ENCODE measurements at regions not wholly inside any gene's neighbourhood (a gene's known extent, or its start where the extent isn't known, plus 50 kb on each side); places are given as distances from the start of the nearest gene placed in this dataset.
"Not testable (repeated sequence)": the region's sequence is repeated elsewhere in the genome, so short reads cannot be mapped to it uniquely, and the experiment has no call there.

GRCh38 chr12:107513636-107514400 lies 171.8 kb upstream of the PWP1 start:
- DNase-seq (ENCODE audit: low read depth in 4 of 4, low spot score in 3 of 4): no peak

DNA sequence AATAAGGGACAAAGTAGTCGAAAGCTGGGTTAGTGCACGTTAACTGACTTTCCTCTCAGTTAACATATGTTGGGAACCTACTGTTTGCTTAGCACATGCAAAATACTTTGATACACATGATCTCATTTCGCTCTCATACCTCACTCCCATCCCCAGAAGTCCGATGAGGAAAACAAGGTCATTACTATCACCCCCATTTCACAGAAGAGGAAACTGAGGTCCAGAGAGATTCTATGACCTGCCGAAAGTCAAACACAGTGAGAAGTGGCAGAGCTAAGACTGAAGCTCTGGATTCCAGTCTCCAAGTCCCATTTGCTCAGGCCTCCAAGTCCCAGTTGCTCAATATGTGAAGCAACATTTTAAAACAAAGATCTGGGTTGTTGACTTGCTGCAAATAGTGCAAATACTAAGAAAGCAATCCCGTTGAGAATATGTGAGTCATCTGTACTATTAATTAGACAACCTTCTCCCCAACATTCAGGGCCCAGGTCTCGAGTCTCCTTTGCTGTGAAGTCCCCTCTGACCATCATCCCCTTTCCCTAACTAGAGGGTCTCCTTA lies 170.6 kb upstream of the PWP1 start:
- no peak for DNase-seq (ENCODE audit: low read depth in 4 of 4, low spot score in 3 of 4)

DNA sequence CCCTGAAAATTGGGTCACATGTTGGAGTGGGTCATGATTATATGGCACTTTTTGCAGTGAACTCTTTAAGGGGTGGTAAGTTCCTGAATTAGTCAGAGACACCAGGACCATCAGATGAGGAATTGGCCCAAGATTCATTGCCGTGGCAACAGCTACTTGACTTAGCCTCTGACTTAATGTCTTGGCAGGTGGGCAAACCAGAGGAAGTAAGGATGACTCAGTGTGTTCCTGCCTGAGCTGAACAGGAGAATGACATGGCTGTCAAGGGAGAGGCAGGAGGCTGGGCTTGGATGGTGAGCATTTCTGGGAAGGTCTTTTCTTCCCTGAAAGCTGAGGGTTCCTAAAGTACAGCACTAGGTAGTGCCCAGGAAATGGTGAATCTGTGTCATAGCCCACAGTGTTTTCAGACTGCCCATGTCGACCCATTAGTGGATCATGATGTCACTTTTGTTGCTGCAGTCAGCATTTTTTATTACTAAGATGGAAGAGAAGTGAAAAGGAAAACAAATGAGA lies 170.1 kb upstream of the PWP1 start:
- DNase-seq (ENCODE audit: low read depth in 4 of 4, low spot score in 3 of 4): no peak

GRCh38 chr12:107517816-107518215 lies 167.8 kb upstream of the PWP1 start:
- DNase-seq (ENCODE audit: low read depth in 4 of 4, low spot score in 3 of 4): not testable (repeated sequence)

GRCh38 chr12:107518868-107519267 lies 166.7 kb upstream of the PWP1 start:
- no peak for DNase-seq (ENCODE audit: low read depth in 4 of 4, low spot score in 3 of 4)

DNA sequence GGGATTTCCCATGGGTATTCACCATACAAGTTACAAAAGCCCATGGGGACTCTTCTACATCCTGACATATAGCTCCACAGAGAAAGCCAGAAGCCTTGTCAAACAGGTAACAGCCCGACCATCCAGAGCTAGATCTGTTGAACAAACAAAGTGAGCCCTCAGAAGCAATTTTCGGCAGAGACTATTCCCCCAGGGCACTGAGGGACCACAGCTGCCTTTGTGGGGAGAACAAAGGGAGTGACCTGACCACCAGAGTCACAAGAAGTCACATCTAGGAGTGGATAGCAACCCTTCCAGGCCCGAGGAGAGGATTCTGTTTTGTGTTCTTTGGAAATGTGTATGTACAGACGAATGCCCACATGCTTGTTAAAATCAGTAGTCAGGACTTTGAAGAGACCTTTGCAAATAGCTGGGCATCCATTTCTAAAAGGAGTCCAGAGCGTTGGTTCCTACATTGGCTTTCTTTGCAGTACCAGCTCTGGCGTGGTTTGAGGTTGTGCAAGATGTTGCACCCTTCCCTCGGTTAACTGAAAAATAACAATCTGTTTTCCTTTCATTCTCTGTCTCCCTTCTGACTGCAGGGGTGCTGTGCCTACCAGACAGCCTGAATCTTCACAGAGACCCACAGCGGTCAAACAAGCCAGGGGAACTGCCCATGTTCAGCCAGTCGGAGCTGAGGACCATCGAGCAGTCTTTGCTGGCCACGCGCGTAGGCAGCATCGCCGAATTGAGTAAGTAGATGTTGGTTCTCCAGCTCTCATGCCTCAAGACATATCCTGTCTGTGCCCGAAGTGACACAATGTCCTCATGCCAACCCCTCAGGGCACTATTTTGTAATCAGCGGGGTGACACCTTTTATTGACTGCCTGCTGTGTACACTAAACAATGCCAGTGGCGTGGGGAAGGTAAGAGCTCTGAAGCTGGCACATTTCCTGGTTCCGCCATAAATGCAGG lies 165.4 kb upstream of the PWP1 start:
- DNase-seq (ENCODE audit: low read depth in 4 of 4, low spot score in 3 of 4): no peak

GRCh38 chr12:107521826-107522355 lies 163.7 kb upstream of the PWP1 start:
- no peak for DNase-seq (ENCODE audit: low read depth in 4 of 4, low spot score in 3 of 4)

DNA sequence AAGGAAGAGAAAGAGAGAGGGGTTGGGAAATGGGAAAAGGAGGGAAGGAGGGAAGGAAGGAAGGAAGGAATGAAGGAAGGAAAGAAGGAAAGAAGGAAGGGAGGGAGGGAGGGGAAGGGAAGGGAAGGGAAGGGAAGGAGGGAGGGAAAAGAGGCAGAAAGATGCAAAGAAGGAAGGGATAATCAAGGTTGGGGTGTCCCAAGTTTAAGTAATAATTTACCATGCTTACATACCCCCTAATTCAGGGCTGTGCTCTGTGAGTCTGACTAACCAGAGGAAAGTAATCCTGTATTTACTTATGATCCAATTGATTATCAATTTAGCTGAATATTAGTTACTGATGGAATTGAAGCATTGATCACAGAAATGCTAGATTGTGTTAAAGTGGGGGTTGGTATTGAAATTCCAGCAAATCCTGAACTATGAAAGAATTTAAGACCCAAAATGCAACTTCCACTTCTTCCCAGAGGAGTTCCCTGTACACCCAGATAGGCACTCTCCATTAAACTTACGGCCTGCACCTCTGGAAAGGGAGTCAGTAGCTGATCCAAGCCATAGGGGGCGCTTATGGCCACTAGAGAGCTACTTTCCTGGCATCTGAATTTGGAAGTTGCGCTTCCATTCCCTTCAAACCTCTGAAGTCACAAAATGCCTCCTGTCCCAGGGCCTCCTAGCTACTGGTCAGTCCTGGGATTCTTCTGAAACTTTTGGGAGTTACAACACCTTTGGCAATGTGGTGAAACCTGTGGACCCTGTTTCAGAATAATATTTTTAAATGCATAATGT lies 162.7 kb upstream of the PWP1 start:
- no peak for DNase-seq (ENCODE audit: low read depth in 4 of 4, low spot score in 3 of 4)

DNA sequence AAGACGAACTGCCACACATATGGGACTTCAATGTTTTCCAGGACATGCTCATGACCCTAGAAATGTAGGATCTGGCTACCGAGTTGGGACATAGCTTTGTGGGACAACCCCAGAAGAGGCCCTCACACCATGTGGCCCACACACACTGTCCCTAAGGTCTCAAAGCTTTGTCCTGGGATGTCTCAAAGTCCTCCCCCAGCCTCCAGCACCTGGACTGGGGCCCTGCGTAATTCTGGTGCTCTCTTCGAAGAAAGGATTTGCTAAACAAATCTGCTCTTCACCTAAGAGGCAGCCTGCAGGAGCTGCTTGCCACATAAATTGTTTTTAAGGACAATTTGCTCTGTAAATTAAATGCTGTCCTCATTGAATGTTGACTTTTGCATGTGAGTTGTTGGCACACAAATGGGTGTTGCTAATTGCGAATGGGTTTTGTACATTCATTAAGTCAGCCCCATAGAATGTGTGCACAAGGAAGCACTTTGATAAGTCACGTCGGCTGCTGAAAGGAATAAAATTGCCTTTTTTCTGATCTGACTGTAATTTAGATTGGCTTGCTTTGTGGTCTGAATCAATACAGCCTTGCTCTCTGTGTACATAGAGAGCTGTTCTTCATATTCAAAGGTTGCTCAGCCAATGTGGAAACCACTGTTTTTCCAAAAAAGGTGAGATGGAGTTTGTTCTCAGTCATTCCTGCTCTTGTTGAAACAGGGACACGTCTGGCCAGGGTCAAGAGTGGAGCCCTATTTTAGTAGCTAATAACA lies 161.6 kb upstream of the PWP1 start:
- no peak for DNase-seq (ENCODE audit: low read depth in 4 of 4, low spot score in 3 of 4)

DNA sequence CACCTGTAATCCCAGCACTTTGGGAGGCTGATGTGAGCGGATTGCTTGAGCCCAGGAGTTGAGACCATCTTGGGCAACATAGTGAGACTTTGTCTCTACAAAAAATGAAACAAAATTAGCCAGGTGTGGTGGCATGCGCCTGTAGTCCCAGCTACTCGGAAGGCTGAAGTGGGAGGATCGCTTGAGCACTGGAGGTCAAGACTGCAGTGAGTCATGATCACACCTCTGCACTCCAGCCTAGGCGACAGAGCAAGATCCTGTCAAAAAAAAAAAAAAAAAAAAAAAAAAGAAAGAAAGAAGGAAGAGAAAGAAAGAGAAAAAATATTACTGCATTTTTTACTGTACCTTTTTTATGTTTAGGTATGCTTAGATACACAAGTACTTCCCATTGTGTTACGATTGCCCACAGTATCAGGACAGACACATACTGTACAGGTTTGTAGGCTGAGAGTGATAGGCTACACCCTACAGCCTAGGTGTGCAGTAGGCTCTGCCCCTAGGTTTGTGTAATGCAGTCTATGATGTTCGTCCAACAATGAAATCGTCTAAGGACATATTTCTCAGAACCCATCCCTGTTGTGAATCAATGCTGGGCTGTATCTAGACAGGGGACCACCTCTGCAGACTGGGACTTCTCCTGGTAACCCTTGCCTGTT lies 160.4 kb upstream of the PWP1 start:
- DNase-seq (ENCODE audit: low read depth in 4 of 4, low spot score in 3 of 4): no peak

DNA sequence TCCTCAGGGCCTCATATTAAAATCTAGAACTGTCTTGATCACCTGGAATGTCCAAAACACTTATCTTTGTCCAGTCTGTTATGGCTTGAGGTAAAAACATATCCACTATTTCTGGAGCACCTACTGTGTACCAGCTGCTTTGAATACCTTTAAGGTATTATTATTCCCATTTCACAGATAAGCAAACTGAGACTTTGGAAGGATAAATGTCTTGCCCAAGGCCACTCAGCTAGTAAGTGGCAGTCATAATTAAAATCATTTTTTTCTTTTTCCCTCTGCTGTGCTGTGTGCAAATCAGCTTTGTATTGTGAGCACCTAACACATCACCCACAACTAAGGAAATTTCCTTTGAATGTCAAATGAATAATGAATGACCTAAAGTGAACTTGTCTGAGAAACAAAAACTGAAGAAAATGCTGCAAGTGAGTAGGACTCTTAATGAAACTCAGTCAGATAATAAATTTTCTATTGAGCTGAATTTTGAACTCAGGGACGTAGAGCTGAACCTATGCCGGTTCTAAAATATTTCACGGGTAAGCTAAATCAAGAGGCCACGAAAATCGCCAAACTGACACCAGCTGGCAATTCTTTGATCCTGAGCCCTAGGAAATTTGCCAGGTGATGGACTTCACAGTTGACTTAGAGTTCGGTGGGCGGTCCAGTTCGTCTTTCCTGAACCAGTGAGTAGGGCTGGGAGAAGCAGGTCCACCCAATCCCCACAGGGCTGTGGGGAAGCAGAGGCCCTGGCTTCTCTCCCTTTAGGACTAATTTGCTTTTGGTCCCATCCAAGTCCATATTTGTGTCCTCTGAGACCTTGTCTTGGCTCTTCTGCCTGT lies 159.7 kb upstream of the PWP1 start:
- no peak for DNase-seq (ENCODE audit: low read depth in 4 of 4, low spot score in 3 of 4)

GRCh38 chr12:107526555-107527180 lies 158.9 kb upstream of the PWP1 start:
- DNase-seq (ENCODE audit: low read depth in 4 of 4, low spot score in 3 of 4): no peak

GRCh38 chr12:107528731-107529365 lies 156.8 kb upstream of the PWP1 start:
- DNase-seq (ENCODE audit: low read depth in 4 of 4, low spot score in 3 of 4): no peak

GRCh38 chr12:107529991-107530390 lies 155.6 kb upstream of the PWP1 start:
- DNase-seq (ENCODE audit: low read depth in 4 of 4, low spot score in 3 of 4): no peak

DNA sequence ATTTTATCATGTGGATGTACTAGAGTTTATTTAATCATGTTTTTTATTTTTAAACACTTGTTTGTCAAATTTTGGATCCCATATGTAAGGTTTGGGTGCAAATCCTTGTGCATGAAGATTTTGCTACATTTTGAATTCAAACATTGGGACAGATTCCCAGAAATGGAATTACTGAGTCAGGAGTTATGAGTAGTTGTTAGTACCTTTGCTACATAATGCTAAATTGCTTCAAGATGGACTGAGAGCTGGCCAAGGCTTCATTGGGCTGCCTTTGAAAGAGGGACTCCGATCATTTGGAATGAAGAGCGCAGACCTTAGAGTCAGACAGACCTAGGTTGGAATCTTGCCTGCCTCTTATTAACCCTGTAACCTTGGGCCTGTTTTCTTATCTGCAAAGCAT lies 154.9 kb upstream of the PWP1 start:
- no peak for DNase-seq (ENCODE audit: low read depth in 4 of 4, low spot score in 3 of 4)

DNA sequence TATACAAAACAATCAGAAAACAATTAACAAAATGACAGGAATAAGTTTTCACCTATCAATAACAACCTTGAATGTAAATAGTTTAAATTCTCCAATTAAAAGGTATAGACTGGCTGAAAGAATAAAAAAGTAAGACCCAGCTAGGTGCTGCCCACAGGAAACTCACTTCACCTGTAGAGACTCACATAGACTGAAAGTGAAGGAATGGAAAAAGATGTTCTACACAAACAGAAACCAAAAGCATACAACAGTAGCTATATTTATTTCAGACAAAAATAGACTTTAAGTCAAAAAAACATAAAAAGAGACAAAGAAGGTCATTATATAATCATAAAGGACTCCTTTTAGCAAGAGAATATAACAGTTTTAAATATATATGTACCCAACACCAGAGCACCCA lies 152.4 kb upstream of the PWP1 start:
- no peak for DNase-seq (ENCODE audit: low read depth in 4 of 4, low spot score in 3 of 4)

- no peak for DNase-seq (ENCODE audit: low read depth in 4 of 4, low spot score in 3 of 4)
Measured at GRCh38 chr12:107536613-107537012, 149.0 kb upstream of the PWP1 start.
